Peyer's patch (tissue), 4 donors: ENCODE measurements at regions not wholly inside any gene's neighbourhood (a gene's known extent, or its start where the extent isn't known, plus 50 kb on each side); places are given as distances from the start of the nearest gene placed in this dataset.

Source experiments
- DNase-seq, 3 donors: peaks; one replicate each; pipeline ENCODE4 v3.0.0-alpha.2; 2017 to 2019
- H3K27ac ChIP-seq, 4 donors: fragments of 200-600 bp; sonication (generic); one replicate each; pipeline ENCODE4 v1.5.1; 2016 to 2019
- H3K27me3 ChIP-seq, 2 donors: fragments of 200-600 bp; sonication (generic); one replicate each; pipeline ENCODE4 v1.5.1; 2019
- H3K36me3 ChIP-seq, 3 donors: fragments of 200-600 bp; sonication (generic); one replicate each; pipeline ENCODE4 v1.5.1; 2016 to 2019
- H3K4me1 ChIP-seq, 4 donors: fragments of 200-600 bp; sonication (generic); one replicate each; pipeline ENCODE4 v1.5.1; 2016 to 2019
- H3K4me3 ChIP-seq, 4 donors: fragments of 200-600 bp; sonication (generic); 1 replicate in 3 of 4; 2 replicates in 1 of 4; pipeline ENCODE4 v1.5.1; 2016 to 2019; ENCODE audit warnings: mild to moderate bottlenecking in 1 of 4
- H3K9me3 ChIP-seq, 4 donors: fragments of 200-600 bp; sonication (generic); one replicate each; pipeline ENCODE4 v1.5.1; 2016 to 2019; ENCODE audit warnings: mild to moderate bottlenecking in 1 of 4
- CTCF ChIP-seq, 6 experiments: fragments of 450-650 bp in 4 of 6; fragments of 200-600 bp in 2 of 6; sonication (generic) in 1 of 6; IDR thresholded peaks; one replicate each; pipeline ENCODE4 v1.5.1; 2017 to 2019; ENCODE audit warnings: antibody characterized with exemption in 6 of 6, mild to moderate bottlenecking in 3 of 6, moderate library complexity in 1 of 6
- POLR2A ChIP-seq, 2 donors: fragments of 450-650 bp; IDR thresholded peaks; one replicate each; pipeline ENCODE4 v1.5.1; 2017; ENCODE audit warnings: antibody characterized with exemption in 2 of 2, mild to moderate bottlenecking in 2 of 2, moderate library complexity in 2 of 2

GRCh38 chr1:172776071-172776470, 117.2 kb downstream of the FASLG start:
- Histone ChIP-seq H3K27ac (peak overlapping the region in 3 of 4 donors; percentile 37 to 64 (median 51)), H3K27me3 (no peaks in the 10 kb centered on the region), H3K4me1 (no peaks in the 10 kb centered on the region), H3K9me3 (no peaks in the 10 kb centered on the region), H3K36me3 (no peaks in the 10 kb centered on the region), H3K4me3 (no peak overlapping the region)
- TF ChIP-seq POLR2A (IDR thresholded peaks at IDR 0.05) (no peak), CTCF (IDR thresholded peaks at IDR 0.05) (no peak)
- DNase-seq, result no peak

DNA sequence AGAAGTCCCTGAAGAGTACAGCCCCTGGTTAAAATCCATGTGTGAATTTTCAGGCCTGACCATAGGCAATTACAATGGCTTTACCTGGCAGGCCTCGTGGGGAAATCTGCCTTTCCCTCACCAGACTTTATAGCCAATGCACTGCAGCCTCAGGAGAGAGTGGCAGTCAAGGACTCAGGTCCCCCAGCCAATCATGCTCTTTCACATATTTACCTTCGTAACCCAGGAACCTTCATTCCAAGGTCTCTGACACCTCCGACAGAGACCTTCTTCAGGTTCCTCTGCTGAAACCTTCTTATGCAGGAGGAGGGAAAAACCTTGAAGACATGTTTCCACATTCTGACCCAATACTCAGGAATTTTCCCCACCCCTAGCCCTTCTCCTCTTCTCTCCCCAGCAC, 118.9 kb downstream of the FASLG start:
- TF ChIP-seq CTCF (IDR thresholded peaks at IDR 0.05) (no peak), POLR2A (IDR thresholded peaks at IDR 0.05) (no peak)
- peak overlapping the region in 1 of 4 donors; percentile 18 for H3K27ac ChIP-seq
- no peaks in the 10 kb centered on the region for H3K9me3 ChIP-seq
- H3K4me3 ChIP-seq, result no peak overlapping the region
- no peaks in the 10 kb centered on the region for H3K4me1 ChIP-seq
- no peaks in the 10 kb centered on the region for H3K36me3 ChIP-seq
- DNase-seq, result no peak
- no peaks in the 10 kb centered on the region for H3K27me3 ChIP-seq

GRCh38 chr1:172778456-172779455, 119.9 kb downstream of the FASLG start:
- no peak for DNase-seq
- no peaks in the 10 kb centered on the region for H3K27me3 ChIP-seq

GRCh38 chr1:172779491-172779890, 120.6 kb downstream of the FASLG start:
- Histone ChIP-seq H3K36me3 (no peaks in the 10 kb centered on the region), H3K4me1 (no peaks in the 10 kb centered on the region), H3K4me3 (no peak overlapping the region), H3K27me3 (no peaks in the 10 kb centered on the region), H3K27ac (peak overlapping the region in 1 of 4 donors; percentile 34), H3K9me3 (no peaks in the 10 kb centered on the region)
- no peak for DNase-seq
- TF ChIP-seq CTCF (IDR thresholded peaks at IDR 0.05) (no peak), POLR2A (IDR thresholded peaks at IDR 0.05) (no peak)

More at GRCh38 chr1:172778456-172779455, 119.9 kb downstream of the FASLG start:
- Histone ChIP-seq H3K4me3 (peak overlapping the region in 1 of 4 donors; percentile 24), H3K27ac (peak overlapping the region in 1 of 4 donors; percentile 34), H3K36me3 (no peaks in the 10 kb centered on the region), H3K4me1 (no peaks in the 10 kb centered on the region), H3K9me3 (no peaks in the 10 kb centered on the region)
- peak in 5 of 6 experiments; percentile 13 to 35 (median 27) for TF ChIP-seq CTCF (IDR thresholded peaks at IDR 0.05)
- no peak for TF ChIP-seq POLR2A (IDR thresholded peaks at IDR 0.05)

DNA sequence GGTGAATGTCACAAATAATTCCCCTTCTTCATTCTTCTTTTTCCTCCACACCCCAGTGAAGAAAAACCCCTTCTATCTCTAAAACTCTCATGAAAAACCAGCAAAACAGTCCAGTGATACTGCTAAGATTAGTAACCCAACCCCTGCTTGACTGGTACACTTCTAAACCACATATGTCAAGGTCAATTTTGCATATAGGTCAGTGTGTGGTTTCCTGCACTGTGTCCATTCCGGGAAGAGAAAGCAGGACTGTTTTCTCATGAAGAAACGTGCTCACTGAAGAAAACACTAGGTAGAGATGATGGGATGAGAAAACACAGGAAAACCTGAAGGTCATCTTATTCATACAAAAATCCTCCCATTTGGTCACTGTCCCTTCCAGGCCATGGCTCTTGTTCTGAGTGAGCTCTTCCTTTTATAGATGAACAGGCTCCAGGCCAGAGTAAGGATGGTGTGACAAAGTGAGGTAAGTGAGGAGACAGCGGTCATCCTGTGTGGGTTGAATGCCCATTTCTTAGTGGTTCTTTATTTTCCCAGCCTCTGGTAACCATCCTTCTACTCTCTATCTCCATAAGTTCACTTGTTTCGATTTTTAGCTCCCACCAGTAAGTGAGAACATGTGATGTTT, 122.7 kb downstream of the FASLG start:
- DNase-seq, result no peak
- H3K27me3 ChIP-seq, result no peaks in the 10 kb centered on the region
- H3K4me1 ChIP-seq, result no peaks in the 10 kb centered on the region
- no peaks in the 10 kb centered on the region for H3K36me3 ChIP-seq
- H3K9me3 ChIP-seq, result no peaks in the 10 kb centered on the region
- TF ChIP-seq CTCF (IDR thresholded peaks at IDR 0.05) (no peak), POLR2A (IDR thresholded peaks at IDR 0.05) (no peak)
- peak overlapping the region in 1 of 4 donors; percentile 8 for H3K27ac ChIP-seq
- no peak overlapping the region for H3K4me3 ChIP-seq
